ENCODE measurements at regions not wholly inside any gene's neighbourhood (a gene's known extent, or its start where the extent isn't known, plus 50 kb on each side); places are given as distances from the start of the nearest gene placed in this dataset.

DNA sequence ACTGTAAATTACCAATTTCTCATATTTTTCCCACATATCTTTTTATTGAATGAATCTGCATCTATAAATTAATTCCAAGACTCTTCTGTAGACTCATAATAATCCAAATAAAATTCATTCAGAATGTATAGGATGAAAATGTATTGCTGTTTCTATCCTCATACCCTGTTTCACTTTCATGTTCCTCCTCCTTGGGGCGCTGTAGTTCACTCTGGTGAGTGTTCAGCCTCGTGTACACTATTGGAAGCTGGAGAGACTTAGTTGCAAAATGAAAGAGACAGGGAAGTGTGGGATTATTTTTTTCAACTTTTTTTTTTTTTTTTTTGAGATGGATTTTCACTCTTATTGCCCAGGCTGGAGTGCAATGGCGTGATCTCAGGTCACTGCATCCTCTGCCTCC is 296.1 kb downstream of the TLL1 start:
- Histone ChIP-seq H3K9me3 (ENCODE audit: insufficient read depth, low read depth, low read length) (no peaks in the 10 kb centered on the region), H3K79me2 (ENCODE audit: insufficient read depth, low read length) (no peaks in the 10 kb centered on the region), H3K4me1 (ENCODE audit: insufficient read depth, low read length, poor library complexity, severe bottlenecking) (no peaks in the 10 kb centered on the region), H3K36me3 (ENCODE audit: insufficient read depth, low read length) (no peaks in the 10 kb centered on the region), H4K20me1 (ENCODE audit: insufficient read depth, low read length, poor library complexity, severe bottlenecking) (no peaks in the 10 kb centered on the region), H3K4me2 (ENCODE audit: low read depth, low read length, poor library complexity, severe bottlenecking) (peak overlapping the region; percentile 17), H3K9me2 (replicated peaks; ENCODE audit: low read depth, low read length) (no peaks in the 10 kb centered on the region), H3K9ac (ENCODE audit: low read depth, low read length, poor library complexity, severe bottlenecking) (no peak overlapping the region), H3K27me3 (ENCODE audit: insufficient read depth, low read length, poor library complexity, severe bottlenecking) (no peaks in the 10 kb centered on the region), H2AFZ (ENCODE audit: low read length) (peak overlapping the region; percentile 27; the same call in 1 of the 2 replicates), H3K4me3 (ENCODE audit: low read length, poor library complexity, severe bottlenecking) (no peak overlapping the region), H3F3A (ENCODE audit: low read depth) (no peaks in the 10 kb centered on the region)
- TF ChIP-seq CTCF (conservative IDR thresholded peaks at IDR 0.05; ENCODE audit: low read length): peak; percentile 74
- no peak for TF ChIP-seq EZH2phosphoT487 (IDR thresholded peaks at IDR 0.05; ENCODE audit: borderline replicate concordance)

GRCh38 chr4:166172619-166173018 is 299.6 kb downstream of the TLL1 start:
- Histone ChIP-seq H3K27me3 (ENCODE audit: insufficient read depth, low read length, poor library complexity, severe bottlenecking) (no peaks in the 10 kb centered on the region), H3K4me1 (ENCODE audit: insufficient read depth, low read length, poor library complexity, severe bottlenecking) (peaks cover 4% of the 10 kb centered on the region), H3K9me2 (replicated peaks; ENCODE audit: low read depth, low read length) (no peaks in the 10 kb centered on the region), H3K79me2 (ENCODE audit: insufficient read depth, low read length) (no peaks in the 10 kb centered on the region), H4K20me1 (ENCODE audit: insufficient read depth, low read length, poor library complexity, severe bottlenecking) (no peaks in the 10 kb centered on the region), H3F3A (ENCODE audit: low read depth) (no peaks in the 10 kb centered on the region), H3K36me3 (ENCODE audit: insufficient read depth, low read length) (no peaks in the 10 kb centered on the region), H3K9ac (ENCODE audit: low read depth, low read length, poor library complexity, severe bottlenecking) (no peak overlapping the region), H3K4me2 (ENCODE audit: low read depth, low read length, poor library complexity, severe bottlenecking) (peak overlapping the region; percentile 36), H3K4me3 (ENCODE audit: low read length, poor library complexity, severe bottlenecking) (peak overlapping the region; percentile 9), H3K9me3 (ENCODE audit: insufficient read depth, low read depth, low read length) (no peaks in the 10 kb centered on the region), H2AFZ (ENCODE audit: low read length) (peak overlapping the region; percentile 37; the same call in 1 of the 2 replicates)
- no peak for TF ChIP-seq EZH2phosphoT487 (IDR thresholded peaks at IDR 0.05; ENCODE audit: borderline replicate concordance)
- TF ChIP-seq CTCF (conservative IDR thresholded peaks at IDR 0.05; ENCODE audit: low read length): no peak

DNA sequence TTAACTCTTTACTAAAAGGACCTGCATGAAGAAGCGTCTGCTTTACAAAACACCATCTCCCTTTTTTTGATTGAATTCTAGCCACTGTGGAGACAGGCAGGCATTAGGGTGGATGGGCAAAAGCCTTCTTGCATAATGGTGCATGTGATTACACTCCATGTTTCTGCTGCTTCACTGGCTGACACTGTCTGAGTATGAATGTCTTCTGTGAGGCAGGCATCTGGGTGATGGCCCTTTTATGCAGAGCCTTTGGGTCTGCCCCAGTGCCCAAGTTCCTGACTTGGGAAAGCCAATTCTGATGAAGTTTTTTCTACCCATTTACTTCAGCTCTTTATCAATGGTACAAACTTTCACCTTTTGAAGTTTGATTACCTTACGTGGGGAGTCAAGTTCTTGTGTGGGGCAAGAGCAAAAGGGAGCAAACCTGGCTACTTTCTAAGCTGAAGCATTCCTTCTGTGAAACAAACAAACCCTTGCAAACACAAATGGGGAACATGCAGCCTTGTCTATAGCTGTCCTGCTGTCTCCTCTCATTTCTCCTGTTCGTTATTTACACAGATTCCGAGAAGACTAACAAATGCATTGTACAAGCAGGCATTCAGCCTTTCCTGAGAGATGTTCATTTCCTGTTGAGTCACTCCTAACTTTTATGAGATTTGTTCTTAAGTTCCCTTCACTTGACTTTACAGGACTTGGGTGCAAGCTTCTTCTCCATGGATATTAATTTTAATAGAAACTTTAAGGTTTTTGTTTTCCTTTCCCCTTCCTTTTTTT is 301.9 kb downstream of the TLL1 start:
- H3K9ac ChIP-seq (ENCODE audit: low read depth, low read length, poor library complexity, severe bottlenecking): no peak overlapping the region
- no peak overlapping the region for H3K4me2 ChIP-seq (ENCODE audit: low read depth, low read length, poor library complexity, severe bottlenecking)
- no peaks in the 10 kb centered on the region for H3K9me3 ChIP-seq (ENCODE audit: insufficient read depth, low read depth, low read length)
- TF ChIP-seq CTCF (conservative IDR thresholded peaks at IDR 0.05; ENCODE audit: low read length) (no peak), EZH2phosphoT487 (IDR thresholded peaks at IDR 0.05; ENCODE audit: borderline replicate concordance) (no peak)
- no peaks in the 10 kb centered on the region for H3K27me3 ChIP-seq (ENCODE audit: insufficient read depth, low read length, poor library complexity, severe bottlenecking)
- peak overlapping the region; percentile 66 for H2AFZ ChIP-seq (ENCODE audit: low read length)
- H3K4me3 ChIP-seq (ENCODE audit: low read length, poor library complexity, severe bottlenecking): no peak overlapping the region
- H3K36me3 ChIP-seq (ENCODE audit: insufficient read depth, low read length): no peaks in the 10 kb centered on the region
- no peaks in the 10 kb centered on the region for H3F3A ChIP-seq (ENCODE audit: low read depth)
- H4K20me1 ChIP-seq (ENCODE audit: insufficient read depth, low read length, poor library complexity, severe bottlenecking): no peaks in the 10 kb centered on the region
- no peaks in the 10 kb centered on the region for H3K79me2 ChIP-seq (ENCODE audit: insufficient read depth, low read length)
- H3K9me2 ChIP-seq (replicated peaks; ENCODE audit: low read depth, low read length): no peaks in the 10 kb centered on the region
- H3K4me1 ChIP-seq (ENCODE audit: insufficient read depth, low read length, poor library complexity, severe bottlenecking): peaks cover 4% of the 10 kb centered on the region
